ENCODE measurements at regions not wholly inside any gene's neighbourhood (a gene's known extent, or its start where the extent isn't known, plus 50 kb on each side); places are given as distances from the start of the nearest gene placed in this dataset.

DNA sequence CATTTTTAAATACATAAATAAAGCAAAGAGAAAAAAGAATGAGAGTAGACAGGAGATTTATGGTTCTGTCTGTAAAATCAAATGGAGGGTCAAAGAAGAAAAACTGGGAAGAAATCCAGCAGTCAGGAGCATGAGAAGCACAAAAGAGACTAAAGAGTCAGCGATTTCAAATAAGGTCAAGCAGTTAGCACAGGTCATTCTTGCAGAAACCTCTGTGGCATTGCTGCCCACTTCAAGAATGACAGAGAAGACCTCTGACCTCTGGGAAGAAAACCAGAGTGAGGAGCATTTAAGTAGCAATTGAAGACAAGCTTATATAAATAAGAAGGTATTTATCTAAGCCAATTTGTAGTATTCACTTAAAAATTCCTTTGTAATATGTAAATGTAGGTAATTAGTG, 172.0 kb upstream of the SPOPL start:
- no peak for TF ChIP-seq POLR2A (IDR thresholded peaks at IDR 0.05)
- TF ChIP-seq, protein P1, sequence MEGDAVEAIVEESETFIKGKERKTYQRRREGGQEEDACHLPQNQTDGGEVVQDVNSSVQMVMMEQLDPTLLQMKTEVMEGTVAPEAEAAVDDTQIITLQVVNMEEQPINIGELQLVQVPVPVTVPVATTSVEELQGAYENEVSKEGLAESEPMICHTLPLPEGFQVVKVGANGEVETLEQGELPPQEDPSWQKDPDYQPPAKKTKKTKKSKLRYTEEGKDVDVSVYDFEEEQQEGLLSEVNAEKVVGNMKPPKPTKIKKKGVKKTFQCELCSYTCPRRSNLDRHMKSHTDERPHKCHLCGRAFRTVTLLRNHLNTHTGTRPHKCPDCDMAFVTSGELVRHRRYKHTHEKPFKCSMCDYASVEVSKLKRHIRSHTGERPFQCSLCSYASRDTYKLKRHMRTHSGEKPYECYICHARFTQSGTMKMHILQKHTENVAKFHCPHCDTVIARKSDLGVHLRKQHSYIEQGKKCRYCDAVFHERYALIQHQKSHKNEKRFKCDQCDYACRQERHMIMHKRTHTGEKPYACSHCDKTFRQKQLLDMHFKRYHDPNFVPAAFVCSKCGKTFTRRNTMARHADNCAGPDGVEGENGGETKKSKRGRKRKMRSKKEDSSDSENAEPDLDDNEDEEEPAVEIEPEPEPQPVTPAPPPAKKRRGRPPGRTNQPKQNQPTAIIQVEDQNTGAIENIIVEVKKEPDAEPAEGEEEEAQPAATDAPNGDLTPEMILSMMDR (IDR thresholded peaks at IDR 0.05): no peak

Measured in transverse colon (tissue), 3 donors.